Fibroblast of lung (primary cell): ENCODE measurements at regions not wholly inside any gene's neighbourhood (a gene's known extent, or its start where the extent isn't known, plus 50 kb on each side); places are given as distances from the start of the nearest gene placed in this dataset.
"Not testable (repeated sequence)": the region's sequence is repeated elsewhere in the genome, so short reads cannot be mapped to it uniquely, and the experiment has no call there.

ENCODE experiments used
- EZH2 ChIP-seq: IDR thresholded peaks from 2 replicates; pipeline ENCODE4 v1.5.1; 2012; ENCODE audit warnings: low read length, control low read depth, mild to moderate bottlenecking; ENCODE audit errors: missing control alignments
- TF ChIP-seq, protein P1 (sequence below), 2 donors: IDR thresholded peaks in 1 of 2; conservative IDR thresholded peaks in 1 of 2; 1 replicate in 1 of 2; 2 replicates in 1 of 2; pipeline ENCODE4 v1.5.1; 2011 to 2012; ENCODE audit warnings: low read length in 2 of 2, control low read depth in 1 of 2, inconsistent platforms in 1 of 2, low read depth in 1 of 2, mild to moderate bottlenecking in 1 of 2

DNA sequence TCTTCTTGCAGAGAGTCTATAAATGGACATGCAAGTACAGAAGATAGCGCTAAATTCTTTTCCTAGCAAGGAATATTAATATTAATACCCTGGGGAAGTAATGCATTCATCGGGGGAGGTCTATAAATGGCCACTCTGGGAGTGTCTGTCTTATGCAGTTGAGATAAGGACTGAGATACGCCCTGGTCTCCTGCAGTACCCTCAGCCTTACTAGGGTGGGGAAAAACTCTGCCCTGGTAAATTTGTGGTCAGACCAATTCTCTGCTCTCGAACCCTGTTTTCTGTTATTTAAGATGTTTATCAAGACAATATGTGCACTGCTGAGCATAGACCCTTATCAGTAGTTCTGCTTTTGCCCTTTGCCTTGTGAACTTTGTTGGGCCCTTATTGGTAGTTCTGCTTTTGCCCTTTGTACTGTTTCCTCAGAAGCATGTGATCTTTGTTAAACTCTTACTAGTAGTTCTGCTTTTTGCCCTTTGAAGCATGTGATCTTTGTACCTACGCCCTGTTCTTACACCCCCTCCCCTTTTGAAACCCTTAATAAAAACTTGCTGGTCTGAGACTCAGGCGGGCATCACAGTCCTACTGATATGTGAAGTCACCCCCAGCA is 1956.2 kb downstream of the PCDH9 start:
- TF ChIP-seq, protein P1, sequence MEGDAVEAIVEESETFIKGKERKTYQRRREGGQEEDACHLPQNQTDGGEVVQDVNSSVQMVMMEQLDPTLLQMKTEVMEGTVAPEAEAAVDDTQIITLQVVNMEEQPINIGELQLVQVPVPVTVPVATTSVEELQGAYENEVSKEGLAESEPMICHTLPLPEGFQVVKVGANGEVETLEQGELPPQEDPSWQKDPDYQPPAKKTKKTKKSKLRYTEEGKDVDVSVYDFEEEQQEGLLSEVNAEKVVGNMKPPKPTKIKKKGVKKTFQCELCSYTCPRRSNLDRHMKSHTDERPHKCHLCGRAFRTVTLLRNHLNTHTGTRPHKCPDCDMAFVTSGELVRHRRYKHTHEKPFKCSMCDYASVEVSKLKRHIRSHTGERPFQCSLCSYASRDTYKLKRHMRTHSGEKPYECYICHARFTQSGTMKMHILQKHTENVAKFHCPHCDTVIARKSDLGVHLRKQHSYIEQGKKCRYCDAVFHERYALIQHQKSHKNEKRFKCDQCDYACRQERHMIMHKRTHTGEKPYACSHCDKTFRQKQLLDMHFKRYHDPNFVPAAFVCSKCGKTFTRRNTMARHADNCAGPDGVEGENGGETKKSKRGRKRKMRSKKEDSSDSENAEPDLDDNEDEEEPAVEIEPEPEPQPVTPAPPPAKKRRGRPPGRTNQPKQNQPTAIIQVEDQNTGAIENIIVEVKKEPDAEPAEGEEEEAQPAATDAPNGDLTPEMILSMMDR (conservative IDR thresholded peaks at IDR 0.05 in 1 of 2, IDR thresholded peaks at IDR 0.05 in 1 of 2; ENCODE audit: low read depth in 1 of 2, low read length in 2 of 2) = not testable (repeated sequence)
- TF ChIP-seq EZH2 = not testable (repeated sequence)
